BE2C (cell line): ENCODE measurements at regions not wholly inside any gene's neighbourhood (a gene's known extent, or its start where the extent isn't known, plus 50 kb on each side); places are given as distances from the start of the nearest gene placed in this dataset.
"Not testable (repeated sequence)": the region's sequence is repeated elsewhere in the genome, so short reads cannot be mapped to it uniquely, and the experiment has no call there.

Experiments
- DNase-seq: peaks from one replicate; pipeline ENCODE4 v3.0.0-alpha.2; 2020
- H3K27me3 ChIP-seq: fragments of 250-450 bp; sonication (Bioruptor Pico); 2 replicates; pipeline ENCODE4 v1.5.1; 2020; ENCODE audit warnings: mild to moderate bottlenecking
- H3K36me3 ChIP-seq: fragments of 250-450 bp; sonication (Bioruptor Pico); 2 replicates; pipeline ENCODE4 v1.5.1; 2020; ENCODE audit warnings: mild to moderate bottlenecking
- H3K4me1 ChIP-seq: fragments of 250-450 bp; sonication (Bioruptor Pico); 2 replicates; pipeline ENCODE4 v1.5.1; 2020
- H3K4me3 ChIP-seq: 2 replicates; pipeline ENCODE4 v1.5.1; 2011; ENCODE audit warnings: low read depth, low read length
- H3K9me3 ChIP-seq: fragments of 250-450 bp; sonication (Bioruptor Pico); 2 replicates; pipeline ENCODE4 v1.5.1; 2020
- TF ChIP-seq, protein P1 (sequence below): IDR thresholded peaks from 2 replicates; pipeline ENCODE4 v1.5.1; 2012; ENCODE audit warnings: mild to moderate bottlenecking, low read depth, low read length

GRCh38 chr11:13134066-13134465, 125.0 kb downstream of the RASSF10 start:
- H3K9me3 ChIP-seq = no peaks in the 10 kb centered on the region
- DNase-seq = no peak
- no peaks in the 10 kb centered on the region for H3K36me3 ChIP-seq
- H3K4me1 ChIP-seq = no peaks in the 10 kb centered on the region
- no peaks in the 10 kb centered on the region for H3K27me3 ChIP-seq
- no peak overlapping the region for H3K4me3 ChIP-seq
- TF ChIP-seq, protein P1, sequence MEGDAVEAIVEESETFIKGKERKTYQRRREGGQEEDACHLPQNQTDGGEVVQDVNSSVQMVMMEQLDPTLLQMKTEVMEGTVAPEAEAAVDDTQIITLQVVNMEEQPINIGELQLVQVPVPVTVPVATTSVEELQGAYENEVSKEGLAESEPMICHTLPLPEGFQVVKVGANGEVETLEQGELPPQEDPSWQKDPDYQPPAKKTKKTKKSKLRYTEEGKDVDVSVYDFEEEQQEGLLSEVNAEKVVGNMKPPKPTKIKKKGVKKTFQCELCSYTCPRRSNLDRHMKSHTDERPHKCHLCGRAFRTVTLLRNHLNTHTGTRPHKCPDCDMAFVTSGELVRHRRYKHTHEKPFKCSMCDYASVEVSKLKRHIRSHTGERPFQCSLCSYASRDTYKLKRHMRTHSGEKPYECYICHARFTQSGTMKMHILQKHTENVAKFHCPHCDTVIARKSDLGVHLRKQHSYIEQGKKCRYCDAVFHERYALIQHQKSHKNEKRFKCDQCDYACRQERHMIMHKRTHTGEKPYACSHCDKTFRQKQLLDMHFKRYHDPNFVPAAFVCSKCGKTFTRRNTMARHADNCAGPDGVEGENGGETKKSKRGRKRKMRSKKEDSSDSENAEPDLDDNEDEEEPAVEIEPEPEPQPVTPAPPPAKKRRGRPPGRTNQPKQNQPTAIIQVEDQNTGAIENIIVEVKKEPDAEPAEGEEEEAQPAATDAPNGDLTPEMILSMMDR = no peak

GRCh38 chr11:13134886-13135285, 125.8 kb downstream of the RASSF10 start:
- H3K4me1 ChIP-seq = no peaks in the 10 kb centered on the region
- no peak for DNase-seq
- TF ChIP-seq, protein P1 = no peak
- no peak overlapping the region for H3K4me3 ChIP-seq
- H3K27me3 ChIP-seq = no peaks in the 10 kb centered on the region
- no peaks in the 10 kb centered on the region for H3K9me3 ChIP-seq
- H3K36me3 ChIP-seq = no peaks in the 10 kb centered on the region

GRCh38 chr11:13135385-13136271, 126.5 kb downstream of the RASSF10 start:
- Histone ChIP-seq H3K4me3 (no peak overlapping the region), H3K27me3 (no peaks in the 10 kb centered on the region), H3K9me3 (no peaks in the 10 kb centered on the region), H3K36me3 (no peaks in the 10 kb centered on the region), H3K4me1 (no peaks in the 10 kb centered on the region)
- TF ChIP-seq, protein P1 = no peak
- no peak for DNase-seq

DNA sequence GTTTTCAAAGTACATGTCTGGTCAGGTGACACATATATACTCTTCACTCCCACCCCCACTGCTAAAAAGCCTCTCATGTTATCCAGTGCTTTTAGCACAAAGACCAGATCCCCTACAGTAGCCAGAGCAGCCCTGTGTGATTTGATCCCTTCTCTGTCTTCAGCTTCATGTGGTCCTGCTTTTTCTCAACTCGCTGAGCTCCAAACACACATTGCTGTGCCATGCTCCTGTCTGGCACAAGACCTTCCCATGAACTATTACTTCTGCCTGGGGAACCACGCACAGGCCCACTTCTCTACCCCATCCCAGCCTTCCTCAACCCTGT, 127.1 kb downstream of the RASSF10 start:
- H3K27me3 ChIP-seq = no peaks in the 10 kb centered on the region
- DNase-seq = no peak
- H3K36me3 ChIP-seq = no peaks in the 10 kb centered on the region
- TF ChIP-seq, protein P1 = no peak
- H3K9me3 ChIP-seq = no peaks in the 10 kb centered on the region
- no peaks in the 10 kb centered on the region for H3K4me1 ChIP-seq
- H3K4me3 ChIP-seq = no peak overlapping the region

DNA sequence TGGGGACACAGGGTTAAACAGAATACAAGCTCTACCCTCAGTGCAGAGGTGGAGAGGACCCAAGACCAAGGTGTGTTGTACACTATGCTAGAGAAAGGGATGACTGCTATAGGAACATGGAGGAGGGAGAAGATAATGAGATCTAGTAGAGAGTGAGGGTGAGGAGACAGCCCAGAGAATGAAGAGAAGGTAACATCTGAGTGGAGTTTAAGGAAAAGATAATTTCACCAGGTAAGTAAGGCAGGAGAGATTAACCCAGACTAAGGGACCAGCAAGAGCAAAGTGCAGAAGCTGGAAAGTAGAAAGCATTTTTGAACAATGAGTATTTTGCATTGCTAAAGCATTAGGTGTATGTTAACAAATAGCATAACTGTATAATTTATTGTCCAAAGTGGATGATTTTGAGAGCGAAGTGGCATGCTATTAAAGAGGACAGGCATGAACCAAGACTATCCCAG, 128.8 kb downstream of the RASSF10 start:
- Histone ChIP-seq H3K4me3 (no peak overlapping the region), H3K9me3 (no peaks in the 10 kb centered on the region), H3K4me1 (no peaks in the 10 kb centered on the region), H3K36me3 (no peaks in the 10 kb centered on the region), H3K27me3 (no peaks in the 10 kb centered on the region)
- DNase-seq = no peak
- TF ChIP-seq, protein P1 = no peak

GRCh38 chr11:13139085-13139484, 130.0 kb downstream of the RASSF10 start:
- H3K27me3 ChIP-seq, H3K9me3 ChIP-seq, H3K36me3 ChIP-seq, DNase-seq, H3K4me3 ChIP-seq, H3K4me1 ChIP-seq: not testable (repeated sequence)
